ENCODE measurements at regions not wholly inside any gene's neighbourhood (a gene's known extent, or its start where the extent isn't known, plus 50 kb on each side); places are given as distances from the start of the nearest gene placed in this dataset.

DNA sequence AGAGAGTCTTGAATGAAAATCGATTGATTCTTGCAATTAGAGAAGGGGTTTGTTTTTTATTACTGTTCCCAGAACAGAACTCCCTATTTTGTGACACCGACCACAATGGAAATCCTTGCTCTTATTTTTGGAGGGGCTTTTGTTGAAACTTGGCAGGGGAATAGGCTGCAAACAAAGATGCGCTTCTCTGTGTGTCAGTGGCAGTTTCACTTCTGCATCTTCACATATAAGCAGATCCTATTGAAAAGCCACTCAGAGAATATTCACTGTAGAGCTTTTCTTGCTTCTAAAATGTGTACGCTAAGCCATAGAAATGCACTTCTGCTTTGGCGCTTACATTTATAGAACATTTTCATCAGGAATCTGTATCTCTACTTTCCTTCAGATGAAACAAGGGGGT is 1822.4 kb upstream of the SEL1L start:
- Histone ChIP-seq H3K4me1 (ENCODE audit: control insufficient read depth, extremely low read depth, insufficient read depth, low read length) (no peaks in the 10 kb centered on the region), H4K20me1 (replicated peaks; ENCODE audit: control insufficient read depth, extremely low read depth, insufficient read depth, low read length) (no peaks in the 10 kb centered on the region), H3K27me3 (ENCODE audit: control insufficient read depth in 2 of 2, insufficient read depth in 2 of 2, low read length in 2 of 2) (no peaks in the 10 kb centered on the region), H3K9me3 (replicated peaks; ENCODE audit: control insufficient read depth, insufficient read depth, low read length) (no peaks in the 10 kb centered on the region), H3K27ac (ENCODE audit: insufficient read depth, low read depth, low read length) (no peak overlapping the region), H3K4me2 (ENCODE audit: insufficient read depth, low read length) (no peak overlapping the region), H3K9ac (replicated peaks; ENCODE audit: extremely low read depth, insufficient read depth, low read length) (no peak overlapping the region), H3K79me2 (ENCODE audit: control insufficient read depth, insufficient read depth, low read length) (no peaks in the 10 kb centered on the region), H3K9me1 (replicated peaks; ENCODE audit: control insufficient read depth, extremely low read depth, insufficient read depth, low read length) (no peaks in the 10 kb centered on the region), H2AFZ (ENCODE audit: low read depth, low read length) (no peak overlapping the region), H3K36me3 (ENCODE audit: control insufficient read depth in 2 of 2, extremely low read depth in 1 of 2, insufficient read depth in 2 of 2, low read length in 2 of 2) (no peaks in the 10 kb centered on the region), H3K4me3 (replicated peaks in 1 of 3; ENCODE audit: insufficient read depth in 1 of 3, low read depth in 1 of 3, low read length in 3 of 3) (no peak overlapping the region)
- dilution Hi-C loops (cut with MboI; ENCODE audit: extremely low pct_ligation_motif_present, low sequenced_read_pairs) (no loop called here), intact Hi-C loops (cut with micrococcal nuclease) (no loop called here)
- ChIA-PET CTCF (no interaction called here), POLR2A (no interaction called here)
- BruUV-seq (replicated peaks), result no TSS peak
- DNase-seq (ENCODE audit: low read depth, low spot score) (no peak), FAIRE-seq (no peak)
- no peak for TF ChIP-seq MYC (IDR thresholded peaks at IDR 0.05; ENCODE audit: low read depth, low read length)
- TF ChIP-seq FOS (IDR thresholded peaks at IDR 0.05; ENCODE audit: borderline replicate concordance, insufficient read depth, low read length), result no peak
- TF ChIP-seq POLR2A (IDR thresholded peaks at IDR 0.05; ENCODE audit: low read depth, low read length), result no peak
- TF ChIP-seq EZH2 (IDR thresholded peaks at IDR 0.05; ENCODE audit: borderline replicate concordance, low read depth, low read length, severe bottlenecking), result no peak
- no peak for TF ChIP-seq JUN (IDR thresholded peaks at IDR 0.05; ENCODE audit: borderline replicate concordance, insufficient read depth, insufficient read length, low read depth)
- TF ChIP-seq, protein P1, sequence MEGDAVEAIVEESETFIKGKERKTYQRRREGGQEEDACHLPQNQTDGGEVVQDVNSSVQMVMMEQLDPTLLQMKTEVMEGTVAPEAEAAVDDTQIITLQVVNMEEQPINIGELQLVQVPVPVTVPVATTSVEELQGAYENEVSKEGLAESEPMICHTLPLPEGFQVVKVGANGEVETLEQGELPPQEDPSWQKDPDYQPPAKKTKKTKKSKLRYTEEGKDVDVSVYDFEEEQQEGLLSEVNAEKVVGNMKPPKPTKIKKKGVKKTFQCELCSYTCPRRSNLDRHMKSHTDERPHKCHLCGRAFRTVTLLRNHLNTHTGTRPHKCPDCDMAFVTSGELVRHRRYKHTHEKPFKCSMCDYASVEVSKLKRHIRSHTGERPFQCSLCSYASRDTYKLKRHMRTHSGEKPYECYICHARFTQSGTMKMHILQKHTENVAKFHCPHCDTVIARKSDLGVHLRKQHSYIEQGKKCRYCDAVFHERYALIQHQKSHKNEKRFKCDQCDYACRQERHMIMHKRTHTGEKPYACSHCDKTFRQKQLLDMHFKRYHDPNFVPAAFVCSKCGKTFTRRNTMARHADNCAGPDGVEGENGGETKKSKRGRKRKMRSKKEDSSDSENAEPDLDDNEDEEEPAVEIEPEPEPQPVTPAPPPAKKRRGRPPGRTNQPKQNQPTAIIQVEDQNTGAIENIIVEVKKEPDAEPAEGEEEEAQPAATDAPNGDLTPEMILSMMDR (IDR thresholded peaks at IDR 0.05; ENCODE audit: extremely low read depth in 1 of 2, insufficient read depth in 1 of 2, low read depth in 1 of 2, low read length in 2 of 2), result no peak
- TF ChIP-seq POLR2AphosphoS5 (IDR thresholded peaks at IDR 0.05; ENCODE audit: insufficient read depth, low read depth, low read length), result no peak
- TF ChIP-seq, protein P2, sequence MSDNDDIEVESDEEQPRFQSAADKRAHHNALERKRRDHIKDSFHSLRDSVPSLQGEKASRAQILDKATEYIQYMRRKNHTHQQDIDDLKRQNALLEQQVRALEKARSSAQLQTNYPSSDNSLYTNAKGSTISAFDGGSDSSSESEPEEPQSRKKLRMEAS (IDR thresholded peaks at IDR 0.05; ENCODE audit: insufficient read depth, insufficient read length), result no peak
- TF ChIP-seq GATA2 (IDR thresholded peaks at IDR 0.05; ENCODE audit: insufficient read depth, insufficient read length, low read depth, low read length), result no peak
